ENCODE measurements at regions not wholly inside any gene's neighbourhood (a gene's known extent, or its start where the extent isn't known, plus 50 kb on each side); places are given as distances from the start of the nearest gene placed in this dataset.

GRCh38 chr2:66845307-66845706, 410.4 kb downstream of the MEIS1 start:
- TF ChIP-seq GATA2 (IDR thresholded peaks at IDR 0.05; ENCODE audit: low read depth, low read length) (no peak), GATA3 (IDR thresholded peaks at IDR 0.05; ENCODE audit: low read depth, low read length) (no peak)

Data from SH-SY5Y (cell line).